Inferior parietal cortex (tissue), 1 donor: ENCODE measurements at regions not wholly inside any gene's neighbourhood (a gene's known extent, or its start where the extent isn't known, plus 50 kb on each side); places are given as distances from the start of the nearest gene placed in this dataset.

Source experiments
- DNase-seq: peaks from one replicate; pipeline ENCODE4 v3.0.0-alpha.2; 2016; ENCODE audit errors: extremely low spot score

DNA sequence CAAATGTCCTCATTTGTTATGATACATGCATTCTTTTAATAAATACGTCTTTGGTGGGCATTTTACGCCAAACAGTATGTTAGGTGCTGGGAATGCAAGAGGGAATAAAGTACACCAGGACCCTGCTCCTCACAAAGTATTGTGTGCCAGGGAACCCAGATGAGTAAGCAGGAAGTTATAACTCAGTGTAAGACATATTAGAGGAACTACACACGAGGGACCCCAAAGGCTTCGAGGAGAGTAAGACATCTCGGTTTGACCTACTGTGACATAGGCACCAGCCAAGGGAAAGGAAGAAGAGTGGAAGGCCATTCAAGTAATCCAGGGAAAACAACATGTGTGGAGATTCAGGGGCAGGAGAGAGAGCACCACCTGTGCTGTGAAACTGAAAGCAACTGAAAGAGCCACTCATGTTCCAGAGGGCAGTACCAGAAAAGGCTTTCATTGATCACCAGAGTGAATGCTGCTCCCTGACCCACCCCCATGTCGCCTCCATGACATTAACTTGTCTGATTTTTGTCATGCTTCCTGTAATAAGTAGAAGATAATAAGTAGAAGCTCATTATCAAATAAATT, 542.5 kb upstream of the PKN2 start:
- no peak for DNase-seq

GRCh38 chr1:88145752-88146151, 538.3 kb upstream of the PKN2 start:
- no peak for DNase-seq

DNA sequence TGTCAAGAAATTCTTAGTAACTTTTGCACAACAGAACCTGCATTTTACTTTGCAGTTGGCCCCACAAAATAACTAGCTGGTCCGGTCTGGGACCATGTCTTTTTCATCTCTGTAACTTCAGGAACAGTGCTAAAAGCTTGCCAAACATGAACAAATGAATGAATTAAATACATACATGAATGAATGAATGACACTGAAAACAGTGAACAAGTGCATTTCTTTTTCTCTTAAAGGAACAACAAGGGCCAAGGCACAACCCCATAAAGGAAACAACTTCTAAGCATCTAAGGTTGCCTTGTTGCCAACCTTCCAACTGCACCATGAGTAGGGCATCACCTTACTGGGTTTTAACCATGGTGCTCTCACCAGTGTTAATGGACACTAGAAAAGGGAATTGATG, 534.4 kb upstream of the PKN2 start:
- DNase-seq = no peak

DNA sequence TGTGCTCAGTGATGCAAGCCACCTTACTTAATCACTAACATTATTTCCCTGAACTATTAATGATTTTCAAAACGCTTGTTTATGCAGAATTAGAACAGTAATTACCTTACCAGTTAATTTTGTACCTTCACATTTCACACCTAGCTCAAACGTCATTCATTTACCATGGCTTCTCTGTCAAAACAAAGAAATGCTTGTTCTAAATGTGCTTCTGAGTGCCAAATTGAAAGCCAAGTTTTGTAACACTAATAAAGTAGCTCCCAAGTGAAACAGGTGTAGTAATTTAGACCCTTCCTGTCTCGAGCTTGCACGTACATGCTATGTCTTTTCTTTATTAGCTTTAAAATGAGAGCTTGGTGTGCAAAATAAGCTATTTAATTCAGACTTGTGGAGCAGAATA, 533.7 kb upstream of the PKN2 start:
- DNase-seq = no peak

DNA sequence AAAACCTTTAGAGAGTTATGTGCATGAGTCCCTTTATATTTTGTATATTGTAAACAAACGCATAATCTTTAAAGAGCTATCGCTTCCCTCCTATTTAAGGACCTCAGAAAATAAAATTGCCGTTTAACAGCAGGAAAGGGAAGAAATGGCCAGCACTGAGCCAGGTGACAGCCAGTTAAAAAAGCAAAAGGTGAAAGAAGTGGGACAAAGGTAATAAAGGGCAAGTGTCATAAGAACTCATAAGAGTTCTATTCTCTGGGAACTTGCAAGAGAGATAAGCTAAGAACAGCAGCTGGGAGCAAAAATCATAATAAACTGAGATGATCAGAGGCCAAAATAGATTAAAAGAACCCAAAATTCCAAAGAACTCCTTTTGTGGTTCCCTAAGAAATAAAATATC, 520.9 kb upstream of the PKN2 start:
- no peak for DNase-seq

- DNase-seq = no peak
These were observed 515.9 kb upstream of the PKN2 start for GRCh38 chr1:88168126-88168525.

- no peak for DNase-seq
These were observed 514.9 kb upstream of the PKN2 start for GRCh38 chr1:88169139-88169538.

DNA sequence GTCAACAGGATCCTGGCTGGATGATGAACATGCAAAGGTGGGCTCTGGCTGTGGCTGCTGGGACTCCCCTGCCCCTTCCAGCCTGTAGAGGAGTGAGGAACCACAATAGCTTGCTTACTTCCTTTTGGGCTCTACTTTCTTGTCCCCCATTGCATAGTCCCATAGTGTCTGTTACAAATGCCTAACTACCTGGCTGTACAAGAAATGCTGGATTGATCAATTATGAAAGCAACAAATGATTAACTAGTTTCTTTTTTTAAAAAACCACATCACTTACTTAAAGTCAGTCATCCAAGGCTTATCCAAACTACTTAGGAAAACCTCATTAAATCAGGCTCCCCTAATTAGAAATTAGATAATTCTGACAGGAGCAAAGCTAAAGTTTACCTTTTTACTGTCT, 514.1 kb upstream of the PKN2 start:
- no peak for DNase-seq

GRCh38 chr1:88175120-88175630, 508.9 kb upstream of the PKN2 start:
- DNase-seq = peak; percentile 11

DNA sequence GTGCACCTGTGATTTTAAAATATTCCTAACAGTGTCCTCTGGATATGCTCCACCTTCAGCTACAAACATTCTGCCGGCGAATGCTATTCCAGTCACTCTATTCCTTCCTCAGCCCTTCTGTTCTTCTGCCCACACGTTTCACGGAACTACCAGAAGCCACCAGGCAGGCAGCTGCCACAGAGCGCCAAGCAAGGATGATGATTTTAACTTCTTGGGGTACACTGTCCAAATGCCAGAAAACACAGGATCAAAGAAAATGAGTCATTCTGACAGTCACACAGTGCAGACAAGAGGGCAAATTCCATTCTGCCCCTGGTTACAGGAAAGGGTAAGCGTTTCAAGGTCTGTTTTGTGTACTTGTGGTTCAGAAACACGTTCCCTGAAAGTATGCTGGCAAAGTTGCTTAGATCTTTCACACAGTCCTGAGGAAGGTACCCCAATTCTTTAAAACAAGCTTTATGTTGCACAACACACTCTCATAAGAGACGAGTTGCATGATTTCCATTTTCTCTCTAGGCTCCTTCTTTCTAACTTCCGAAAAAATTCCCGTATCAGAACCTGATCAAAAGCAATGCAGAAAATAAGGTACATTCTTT, 508.3 kb upstream of the PKN2 start:
- peak; percentile 53 for DNase-seq

GRCh38 chr1:88179943-88180342, 504.1 kb upstream of the PKN2 start:
- DNase-seq = no peak

DNA sequence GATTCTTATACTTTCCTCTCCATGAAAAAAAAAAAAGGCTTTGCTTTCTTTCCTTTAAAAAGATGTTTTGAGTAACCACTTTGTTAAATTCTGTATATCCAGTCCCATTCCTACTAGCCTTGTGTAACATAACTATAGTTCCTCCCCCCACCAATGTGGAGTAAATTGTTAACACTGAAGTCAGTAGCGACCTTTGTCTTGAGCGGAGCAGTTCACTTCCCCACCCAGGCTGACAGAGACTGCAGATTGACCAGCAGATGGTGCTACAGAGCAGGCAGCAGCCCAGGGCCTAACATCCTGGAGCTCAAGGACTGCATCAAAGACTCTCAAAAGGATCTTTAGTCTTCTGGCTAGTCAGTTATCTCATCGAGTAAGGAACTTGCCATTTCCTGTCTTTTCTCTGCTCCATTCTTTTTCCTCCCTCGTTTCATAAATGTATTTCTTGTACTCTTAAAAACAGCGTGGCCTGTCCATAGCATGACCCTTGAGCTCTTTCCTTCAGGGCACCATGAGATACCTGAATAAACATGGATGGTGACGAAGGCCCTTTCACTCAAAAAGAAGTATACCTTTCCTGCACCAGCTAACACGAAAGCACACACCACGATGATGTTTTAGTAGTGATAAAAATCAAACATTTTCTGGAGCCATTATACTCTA, 503.5 kb upstream of the PKN2 start:
- DNase-seq = peak; percentile 90

DNA sequence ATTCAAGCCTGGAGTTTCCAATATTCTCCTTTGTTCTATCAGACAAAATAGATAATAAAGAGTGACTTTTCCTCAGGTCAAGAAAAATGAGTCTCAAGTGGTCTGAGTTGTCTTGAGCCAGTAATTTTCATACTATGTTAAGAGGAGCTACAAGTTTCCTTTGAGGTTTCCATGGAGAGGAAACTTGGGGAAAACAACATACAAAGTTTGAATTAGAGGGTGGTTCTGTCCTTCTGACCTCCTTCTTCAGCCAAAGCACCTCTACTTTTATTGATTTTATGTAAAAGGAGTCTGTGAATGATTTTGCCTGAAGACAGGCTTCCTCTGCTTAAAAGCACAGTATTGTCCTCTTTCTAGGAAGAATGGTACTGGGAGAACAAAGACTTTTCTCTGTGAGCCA, 497.2 kb upstream of the PKN2 start:
- no peak for DNase-seq

DNA sequence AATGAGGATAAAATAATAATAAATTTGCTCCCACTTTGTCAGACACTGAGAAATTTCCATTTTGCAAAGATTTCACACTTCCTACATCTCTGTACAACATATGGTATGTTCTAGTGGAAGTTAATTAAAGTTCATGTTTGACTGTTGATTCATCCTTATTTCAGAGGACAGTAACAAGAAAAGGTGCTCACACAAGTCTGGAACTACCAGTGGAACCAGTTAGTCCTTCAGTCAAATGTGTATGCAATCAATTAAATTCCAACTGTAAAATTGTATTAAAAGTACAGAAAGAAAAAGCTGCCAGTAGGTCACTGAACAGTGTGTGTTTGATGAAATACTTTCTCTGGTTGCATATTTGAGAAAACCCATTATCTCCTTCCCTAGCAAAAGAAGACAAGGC, 496.0 kb upstream of the PKN2 start:
- peak; percentile 32 for DNase-seq

DNA sequence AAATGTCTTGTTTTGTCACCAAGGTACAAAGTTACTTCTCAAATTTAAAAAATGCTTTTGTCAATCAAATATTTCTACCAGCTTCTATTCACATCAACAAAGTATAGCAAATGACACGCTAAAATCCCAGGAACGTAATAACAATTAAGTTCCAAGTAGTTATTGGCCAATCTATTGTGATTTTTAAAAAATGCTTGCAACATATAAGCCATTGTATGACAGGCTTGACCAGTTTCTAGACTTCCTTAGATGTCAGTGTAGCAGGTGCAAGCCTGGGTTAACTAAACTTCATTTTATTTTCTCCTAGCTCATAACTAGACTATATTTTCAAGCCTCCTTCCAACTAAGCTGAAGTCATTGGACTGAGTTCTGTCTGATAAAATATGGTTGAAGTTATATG, 494.5 kb upstream of the PKN2 start:
- no peak for DNase-seq

GRCh38 chr1:88191917-88192316, 492.2 kb upstream of the PKN2 start:
- no peak for DNase-seq

DNA sequence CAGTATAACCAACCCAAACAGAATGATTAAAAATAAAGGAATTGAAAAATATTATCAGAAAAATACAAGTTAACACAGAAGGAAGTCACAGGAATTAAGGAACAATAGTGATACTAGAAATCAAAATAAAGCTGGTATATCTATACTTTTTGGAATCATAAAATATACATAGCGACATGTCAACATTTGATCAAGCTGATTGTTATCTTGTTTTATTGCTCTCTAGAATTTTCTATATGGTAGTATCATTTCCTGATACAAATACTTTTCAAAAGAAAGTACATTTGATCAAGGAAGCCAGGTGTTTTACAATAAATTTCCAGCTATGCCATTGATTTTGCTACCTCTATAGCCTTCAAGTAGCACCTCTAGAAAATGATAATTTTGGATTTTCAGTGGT, 489.5 kb upstream of the PKN2 start:
- DNase-seq = no peak

DNA sequence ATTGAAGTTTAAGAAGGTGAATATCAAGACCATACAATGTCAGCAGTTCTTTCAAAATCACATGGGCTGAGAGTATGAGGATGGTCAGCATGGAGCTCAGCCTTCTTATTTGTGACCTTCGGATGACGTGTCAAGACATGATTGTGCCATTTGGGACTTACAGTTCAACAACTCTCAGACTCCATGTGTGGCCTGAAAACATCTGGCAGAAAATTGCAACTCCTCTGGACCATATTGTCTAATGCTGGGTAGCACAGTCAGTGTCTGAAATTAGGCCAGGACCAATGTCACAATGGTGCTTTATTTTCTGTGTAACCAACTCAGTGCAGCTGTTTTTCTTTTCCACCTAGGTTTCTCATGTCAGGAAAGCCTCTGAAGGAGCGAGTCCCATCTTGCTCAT, 483.5 kb upstream of the PKN2 start:
- DNase-seq = no peak

DNA sequence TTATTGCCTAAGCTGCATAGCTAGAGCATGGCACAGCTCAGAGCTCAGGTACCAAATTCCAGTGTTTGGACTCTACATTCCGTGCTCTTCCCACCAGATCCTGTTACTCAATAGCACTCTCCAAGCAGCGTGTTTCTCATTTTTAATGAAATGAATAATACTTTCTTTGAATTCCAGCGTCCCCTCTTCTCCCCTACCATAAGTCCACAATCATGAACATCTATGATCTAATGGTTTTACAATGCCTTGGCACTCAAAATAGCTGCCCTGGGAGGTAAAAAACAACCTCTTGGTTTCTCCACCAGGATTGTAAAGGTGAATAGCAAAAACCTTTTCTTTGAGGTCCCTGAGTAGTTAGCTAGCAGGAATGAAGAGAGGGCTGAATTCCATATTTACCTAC, 480.0 kb upstream of the PKN2 start:
- no peak for DNase-seq

GRCh38 chr1:88204612-88205167, 479.4 kb upstream of the PKN2 start:
- no peak for DNase-seq

- DNase-seq = no peak
These were observed 475.7 kb upstream of the PKN2 start for GRCh38 chr1:88208389-88208788.

- DNase-seq = no peak
These were observed 473.8 kb upstream of the PKN2 start for GRCh38 chr1:88210103-88210787.

GRCh38 chr1:88216441-88216840, 467.6 kb upstream of the PKN2 start:
- no peak for DNase-seq
